HCT116 (cell line): ENCODE measurements at regions not wholly inside any gene's neighbourhood (a gene's known extent, or its start where the extent isn't known, plus 50 kb on each side); places are given as distances from the start of the nearest gene placed in this dataset.
A peak's percentile ranks its signal among the peaks of the same experiment; 100 is the strongest.

Experiments
- ATAC-seq: fragments of 200-7000 bp; cut with Tn5 transposase; 2 replicates; pipeline ENCODE4 v1.9.1; 2020; ENCODE audit warnings: mild to moderate bottlenecking, moderate library complexity
- BruUV-seq: library from RNA; stranded (reverse); fragments of 400-500 nt; replicated peaks from 2 replicates; lab custom pipeline; 2021; lab: Mats Ljungman, UMichigan
- CTCF ChIA-PET: fragments of 300-600 bp; sonication (Branson Sonifier 250); formaldehyde crosslinking; loops from one replicate; lab custom pipeline; 2021; ENCODE audit warnings: antibody characterized with exemption; lab: Charles Lee
- POLR2A ChIA-PET: fragments of 300-600, 350-600 bp; sonication (Branson Sonifier 250); formaldehyde crosslinking; loops from one replicate; lab custom pipeline; 2021; ENCODE audit warnings: antibody characterized with exemption; lab: Charles Lee
- RAD21 ChIA-PET, 2 experiments: fragments of 300-600 bp; sonication (Branson Sonifier 250); formaldehyde crosslinking; loops; one replicate each; lab custom pipeline; 2023; ENCODE audit warnings: low total read pairs in 2 of 2; ENCODE audit not compliant: uncharacterized antibody in 2 of 2, unreplicated experiment in 2 of 2, low non-redundant PET in 1 of 2; lab: Charles Lee
- DNase-seq: peaks from one replicate; pipeline ENCODE4 v3.0.0-alpha.2; 2010; ENCODE audit warnings: low read depth, low spot score
- H2AFZ ChIP-seq: fragments of 200-600 bp; shearing (Covaris generic), sonication (generic); 2 replicates; pipeline ENCODE4 v1.6.1; 2017; ENCODE audit warnings: low read depth, mixed run types, mixed read lengths, antibody characterized with exemption, low read length; ENCODE audit not compliant: poor library complexity, severe bottlenecking
- H3K27ac ChIP-seq: 2 replicates; pipeline ENCODE4 v1.5.1; 2012; ENCODE audit warnings: low read depth, low read length
- H3K27me3 ChIP-seq: fragments of 200-600 bp; sonication (generic); 2 replicates; pipeline ENCODE4 v1.6.1; 2016; ENCODE audit warnings: mixed run types, low read length, mixed read lengths; ENCODE audit not compliant: insufficient read depth
- H3K36me3 ChIP-seq, 2 experiments: fragments of 200-500 bp in 1 of 2; fragments of 200-600 bp in 1 of 2; sonication (Bioruptor generic) in 1 of 2; sonication (generic) in 1 of 2; 2 replicates each; pipeline versions ENCODE4 v1.5.1 to v1.6.1; 2014 to 2016; ENCODE audit warnings: low read length in 2 of 2, inconsistent platforms in 1 of 2, mixed read lengths in 1 of 2, mixed run types in 1 of 2; ENCODE audit not compliant: insufficient read depth in 2 of 2, control insufficient read depth in 1 of 2
- H3K4me1 ChIP-seq, 2 experiments: fragments of 200-600 bp in 1 of 2; sonication (generic) in 1 of 2; 2 replicates each; pipeline versions ENCODE4 v1.5.1 to v1.6.1; 2012 to 2017; ENCODE audit warnings: low read length in 2 of 2, inconsistent platforms in 1 of 2, mild to moderate bottlenecking in 1 of 2, mixed read lengths in 1 of 2, mixed run types in 1 of 2, moderate library complexity in 1 of 2; ENCODE audit not compliant: insufficient read depth in 2 of 2, control insufficient read depth in 1 of 2
- H3K4me2 ChIP-seq: fragments of 200-600 bp; sonication (generic); 2 replicates; pipeline ENCODE4 v1.6.1; 2017; ENCODE audit warnings: mixed run types, low read length, mixed read lengths
- H3K4me3 ChIP-seq, 2 experiments: fragments of 200-600 bp in 1 of 2; sonication (generic) in 1 of 2; replicated peaks in 1 of 2; 2 replicates each; pipeline ENCODE4 v1.5.1; 2011 to 2016; ENCODE audit warnings: low read length in 2 of 2, control low read depth in 1 of 2, low read depth in 1 of 2, mild to moderate bottlenecking in 1 of 2, mixed read lengths in 1 of 2, mixed run types in 1 of 2
- H3K79me2 ChIP-seq: fragments of 200-600 bp; sonication (generic); 2 replicates; pipeline ENCODE4 v1.6.1; 2017; ENCODE audit warnings: mild to moderate bottlenecking, mixed run types, low read length, moderate library complexity, mixed read lengths; ENCODE audit not compliant: insufficient read depth
- H3K9ac ChIP-seq: fragments of 200-600 bp; sonication (generic); 2 replicates; pipeline ENCODE4 v1.6.1; 2016; ENCODE audit warnings: low read length, mixed read lengths
- H3K9me2 ChIP-seq: fragments of 200-600 bp; sonication (generic), shearing (Covaris generic); 2 replicates; pipeline ENCODE4 v1.6.1; 2017; ENCODE audit warnings: mixed run types, mild to moderate bottlenecking, moderate library complexity; ENCODE audit not compliant: insufficient read depth
- H3K9me3 ChIP-seq, 2 experiments: fragments of 200-500 bp in 1 of 2; fragments of 200-600 bp in 1 of 2; sonication (Bioruptor generic) in 1 of 2; sonication (generic) in 1 of 2; 2 replicates each; pipeline ENCODE4 v1.6.1; 2014 to 2017; ENCODE audit warnings: low read length in 2 of 2, mixed read lengths in 2 of 2, inconsistent platforms in 1 of 2, low read depth in 1 of 2, mild to moderate bottlenecking in 1 of 2, mixed run types in 1 of 2, moderate library complexity in 1 of 2; ENCODE audit not compliant: control insufficient read depth in 1 of 2, insufficient read depth in 1 of 2
- H4K20me1 ChIP-seq: fragments of 200-600 bp; sonication (generic), shearing (Covaris generic); 2 replicates; pipeline ENCODE4 v1.6.1; 2017; ENCODE audit warnings: mixed run types, mild to moderate bottlenecking, moderate library complexity; ENCODE audit not compliant: insufficient read depth
- CBX3 ChIP-seq: IDR thresholded peaks from 2 replicates; pipeline ENCODE4 v1.6.1; 2012; ENCODE audit warnings: low read depth
- CEBPB ChIP-seq: IDR thresholded peaks from 2 replicates; pipeline ENCODE4 v1.6.1; 2012; ENCODE audit warnings: low read depth
- FOSL1 ChIP-seq: IDR thresholded peaks from 2 replicates; pipeline ENCODE4 v1.6.1; 2012; ENCODE audit warnings: low read depth
- SIN3A ChIP-seq: IDR thresholded peaks from 2 replicates; pipeline ENCODE4 v1.6.1; 2012; ENCODE audit warnings: low read depth
- SP1 ChIP-seq: IDR thresholded peaks from 2 replicates; pipeline ENCODE4 v1.6.1; 2012; ENCODE audit warnings: low read depth
- SRF ChIP-seq: IDR thresholded peaks from 2 replicates; pipeline ENCODE4 v1.6.1; 2012; ENCODE audit warnings: low read depth
- TCF7L2 ChIP-seq: IDR thresholded peaks from 2 replicates; pipeline ENCODE4 v1.7.0; 2011; ENCODE audit warnings: borderline replicate concordance, inconsistent platforms; ENCODE audit not compliant: insufficient read depth, insufficient read length; ENCODE audit errors: extremely low read depth
- intact Hi-C: fragments of 100-400 bp; cut with micrococcal nuclease; formaldehyde crosslinking; loops from 2 replicates; pipeline ENCODE4 v1.10.0; 2022
- TF ChIP-seq, protein P1 (sequence below), 3 experiments: fragments of 200-600 bp in 1 of 3; sonication (generic) in 1 of 3; IDR thresholded peaks in 2 of 3; conservative IDR thresholded peaks in 1 of 3; 2 replicates each; pipeline ENCODE4 v1.5.1; 2012 to 2017; ENCODE audit warnings: low read depth in 2 of 3, low read length in 2 of 3, antibody characterized with exemption in 1 of 3, borderline replicate concordance in 1 of 3, control low read depth in 1 of 3, mild to moderate bottlenecking in 1 of 3, mixed read lengths in 1 of 3, mixed run types in 1 of 3, moderate library complexity in 1 of 3; ENCODE audit not compliant: insufficient read depth in 1 of 3
- TF ChIP-seq, protein P2 (sequence below): IDR thresholded peaks from 2 replicates; pipeline ENCODE4 v1.6.1; 2012

DNA sequence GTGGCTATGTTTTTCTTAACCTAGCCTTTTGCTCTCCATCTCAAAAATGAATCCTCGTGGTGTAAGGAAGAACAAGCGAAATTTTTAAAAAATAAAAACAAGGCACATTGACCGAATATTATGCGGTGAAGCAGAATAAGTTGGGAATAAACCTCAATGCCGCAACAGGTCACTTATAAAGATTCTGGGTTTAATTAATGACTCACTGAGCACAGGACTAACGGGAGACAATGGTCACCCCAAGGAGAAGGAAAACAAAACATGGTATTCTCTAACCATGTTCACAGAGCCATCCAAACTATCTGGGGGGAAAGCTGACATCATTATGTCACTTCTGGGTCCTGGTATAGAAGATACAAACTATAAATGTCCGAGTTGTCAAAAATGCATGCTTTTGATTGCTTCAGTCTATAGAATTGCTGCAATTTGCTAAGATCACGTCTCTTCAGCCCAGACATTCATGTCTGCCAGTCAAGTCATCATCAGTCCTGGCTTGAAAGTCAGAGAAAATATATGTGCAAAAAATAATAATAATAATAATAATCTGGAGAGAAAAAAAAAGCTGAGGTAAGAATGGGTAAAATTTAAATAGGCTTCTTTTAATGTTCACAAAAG, 280.6 kb downstream of the NR2F1-AS1 start:
- H3K79me2 ChIP-seq = no peaks in the 10 kb centered on the region
- peaks cover 0 to 26% of the 10 kb centered on the region in 2 experiments; a peak in 1 of 4 replicates for H3K4me1 ChIP-seq
- RAD21 ChIA-PET = no interaction called here
- TF ChIP-seq CEBPB (no peak), TCF7L2 (no peak), SRF (no peak), SP1 (no peak), SIN3A (no peak), FOSL1 (no peak), CBX3 (no peak)
- TF ChIP-seq, protein P1, sequence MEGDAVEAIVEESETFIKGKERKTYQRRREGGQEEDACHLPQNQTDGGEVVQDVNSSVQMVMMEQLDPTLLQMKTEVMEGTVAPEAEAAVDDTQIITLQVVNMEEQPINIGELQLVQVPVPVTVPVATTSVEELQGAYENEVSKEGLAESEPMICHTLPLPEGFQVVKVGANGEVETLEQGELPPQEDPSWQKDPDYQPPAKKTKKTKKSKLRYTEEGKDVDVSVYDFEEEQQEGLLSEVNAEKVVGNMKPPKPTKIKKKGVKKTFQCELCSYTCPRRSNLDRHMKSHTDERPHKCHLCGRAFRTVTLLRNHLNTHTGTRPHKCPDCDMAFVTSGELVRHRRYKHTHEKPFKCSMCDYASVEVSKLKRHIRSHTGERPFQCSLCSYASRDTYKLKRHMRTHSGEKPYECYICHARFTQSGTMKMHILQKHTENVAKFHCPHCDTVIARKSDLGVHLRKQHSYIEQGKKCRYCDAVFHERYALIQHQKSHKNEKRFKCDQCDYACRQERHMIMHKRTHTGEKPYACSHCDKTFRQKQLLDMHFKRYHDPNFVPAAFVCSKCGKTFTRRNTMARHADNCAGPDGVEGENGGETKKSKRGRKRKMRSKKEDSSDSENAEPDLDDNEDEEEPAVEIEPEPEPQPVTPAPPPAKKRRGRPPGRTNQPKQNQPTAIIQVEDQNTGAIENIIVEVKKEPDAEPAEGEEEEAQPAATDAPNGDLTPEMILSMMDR (IDR thresholded peaks at IDR 0.05 in 2 of 3, conservative IDR thresholded peaks at IDR 0.05 in 1 of 3; ENCODE audit: borderline replicate concordance in 1 of 3, insufficient read depth in 1 of 3, low read depth in 2 of 3, low read length in 2 of 3) = no peak
- TF ChIP-seq, protein P2, sequence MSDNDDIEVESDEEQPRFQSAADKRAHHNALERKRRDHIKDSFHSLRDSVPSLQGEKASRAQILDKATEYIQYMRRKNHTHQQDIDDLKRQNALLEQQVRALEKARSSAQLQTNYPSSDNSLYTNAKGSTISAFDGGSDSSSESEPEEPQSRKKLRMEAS = no peak
- no peaks in the 10 kb centered on the region for H3K36me3 ChIP-seq
- no TSS peak for BruUV-seq
- DNase-seq (no peak), ATAC-seq (no peak)
- H3K27me3 ChIP-seq = no peaks in the 10 kb centered on the region
- H3K4me2 ChIP-seq = no peak overlapping the region
- peak overlapping the region; percentile 70 for H3K27ac ChIP-seq
- H4K20me1 ChIP-seq = no peaks in the 10 kb centered on the region
- intact Hi-C loops = loop anchor here (5.0 kb wide), 1 partner anchor 52 kb away; no protein-coding TSS in a partner anchor
- H3K4me3 ChIP-seq = no peak overlapping the region
- no peaks in the 10 kb centered on the region for H3K9me3 ChIP-seq
- no peaks in the 10 kb centered on the region for H3K9me2 ChIP-seq
- POLR2A ChIA-PET = no interaction called here
- CTCF ChIA-PET = no interaction called here
- no peak overlapping the region for H3K9ac ChIP-seq
- H2AFZ ChIP-seq = no peak overlapping the region
